OCI-LY1 (cell line): ENCODE measurements at regions not wholly inside any gene's neighbourhood (a gene's known extent, or its start where the extent isn't known, plus 50 kb on each side); places are given as distances from the start of the nearest gene placed in this dataset.
"Not testable (repeated sequence)": the region's sequence is repeated elsewhere in the genome, so short reads cannot be mapped to it uniquely, and the experiment has no call there.

ENCODE experiments used
- H2AFZ ChIP-seq: fragments of 200-600 bp; sonication (generic), shearing (Covaris generic); 2 replicates; pipeline ENCODE4 v1.6.0; 2014; ENCODE audit warnings: antibody characterized with exemption, mild to moderate bottlenecking, low read length
- H3F3A ChIP-seq: fragments of 200-600 bp; sonication (generic), shearing (Covaris generic); 2 replicates; pipeline ENCODE4 v1.6.0; 2014; ENCODE audit warnings: mild to moderate bottlenecking, antibody characterized with exemption, low read length, moderate library complexity; ENCODE audit not compliant: insufficient read depth
- H3K27ac ChIP-seq: fragments of 200-600 bp; sonication (generic); 2 replicates; pipeline ENCODE4 v1.5.1; 2014; ENCODE audit warnings: low read length, mixed run types, mild to moderate bottlenecking, low read depth; ENCODE audit not compliant: poor library complexity, severe bottlenecking
- H3K27me3 ChIP-seq: fragments of 200-600 bp; sonication (generic); 2 replicates; pipeline ENCODE4 v1.6.0; 2014; ENCODE audit warnings: antibody characterized with exemption, mild to moderate bottlenecking, low read length, moderate library complexity; ENCODE audit not compliant: insufficient read depth
- H3K36me3 ChIP-seq: fragments of 200-600 bp; sonication (generic); 2 replicates; pipeline ENCODE4 v1.6.1; 2014; ENCODE audit warnings: mild to moderate bottlenecking, antibody characterized with exemption, low read length, moderate library complexity, mixed read lengths; ENCODE audit not compliant: insufficient read depth
- H3K4me1 ChIP-seq: fragments of 200-600 bp; sonication (generic); 2 replicates; pipeline ENCODE4 v1.5.1; 2014; ENCODE audit warnings: mild to moderate bottlenecking, low read length, moderate library complexity; ENCODE audit not compliant: insufficient read depth, severe bottlenecking
- H3K4me2 ChIP-seq: fragments of 200-600 bp; sonication (generic), shearing (Covaris generic); 2 replicates; pipeline ENCODE4 v1.6.1; 2014; ENCODE audit warnings: low read length
- H3K4me3 ChIP-seq: fragments of 200-600 bp; sonication (generic); 2 replicates; pipeline ENCODE4 v1.5.1; 2014; ENCODE audit warnings: low read length, low read depth, mild to moderate bottlenecking, mixed read lengths; ENCODE audit not compliant: poor library complexity, severe bottlenecking
- H3K79me2 ChIP-seq: fragments of 200-600 bp; shearing (Covaris generic); 2 replicates; pipeline ENCODE4 v1.6.1; 2016; ENCODE audit warnings: mixed run types, low read length, mixed read lengths; ENCODE audit not compliant: insufficient read depth
- H3K9ac ChIP-seq: fragments of 200-600 bp; sonication (generic), shearing (Covaris generic); 2 replicates; pipeline ENCODE4 v1.6.1; 2014; ENCODE audit warnings: mild to moderate bottlenecking, low read length, mixed read lengths
- H3K9me2 ChIP-seq: fragments of 200-600 bp; sonication (generic), shearing (Covaris generic); 2 replicates; pipeline ENCODE4 v1.6.1; 2014; ENCODE audit warnings: low read depth, mild to moderate bottlenecking, low read length, mixed read lengths
- H3K9me3 ChIP-seq: fragments of 200-600 bp; shearing (Covaris generic); 2 replicates; pipeline ENCODE4 v1.6.1; 2014; ENCODE audit warnings: low read length, mixed read lengths
- H4K20me1 ChIP-seq: fragments of 200-600 bp; sonication (generic), shearing (Covaris generic); 2 replicates; pipeline ENCODE4 v1.6.0; 2016; ENCODE audit warnings: mild to moderate bottlenecking, low read length; ENCODE audit not compliant: insufficient read depth
- CTCF ChIP-seq: fragments of 200-600 bp; sonication (generic), shearing (Covaris generic); IDR thresholded peaks from 2 replicates; pipeline ENCODE4 v1.5.1; 2017; ENCODE audit warnings: mild to moderate bottlenecking, antibody characterized with exemption, low read length, moderate library complexity, mixed read lengths
- EZH2 ChIP-seq: fragments of 200-600 bp; sonication (generic), shearing (Covaris generic); IDR thresholded peaks from 2 replicates; pipeline ENCODE4 v1.8.0; 2017; ENCODE audit warnings: borderline replicate concordance, mixed run types, mild to moderate bottlenecking, antibody characterized with exemption, low read length, moderate library complexity, mixed read lengths

DNA sequence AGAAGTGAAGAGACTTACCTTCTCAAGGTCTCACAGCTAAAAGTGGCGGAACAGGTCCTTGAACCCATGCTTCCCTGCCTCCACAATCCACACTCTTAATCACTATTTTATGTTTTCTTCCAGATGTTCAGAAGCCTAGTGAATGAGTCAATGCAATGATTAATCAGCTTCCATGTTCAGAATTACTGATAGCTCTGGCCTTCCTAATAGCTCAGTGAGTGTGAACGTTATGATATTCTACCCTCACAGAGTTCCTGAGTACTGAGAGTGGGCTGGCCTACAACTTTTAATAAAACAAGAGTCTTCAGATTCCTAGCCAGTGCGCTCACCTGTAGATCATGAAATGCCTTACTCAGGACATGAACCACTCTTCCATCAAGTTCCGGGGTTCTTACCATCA lies 443.0 kb upstream of the ADAMTS9 start:
- Histone ChIP-seq H3K9me3 (no peaks in the 10 kb centered on the region), H3K4me2 (no peak overlapping the region), H3K9ac (no peak overlapping the region), H3K79me2 (no peaks in the 10 kb centered on the region), H3K4me1 (no peaks in the 10 kb centered on the region), H2AFZ (no peak overlapping the region), H3K4me3 (no peak overlapping the region), H3K9me2 (no peaks in the 10 kb centered on the region), H3K36me3 (no peaks in the 10 kb centered on the region), H3K27me3 (no peaks in the 10 kb centered on the region), H3K27ac (no peak overlapping the region), H4K20me1 (no peaks in the 10 kb centered on the region), H3F3A (no peaks in the 10 kb centered on the region)
- TF ChIP-seq CTCF (no peak), EZH2 (no peak)

GRCh38 chr3:65128346-65128745 lies 440.5 kb upstream of the ADAMTS9 start:
- Histone ChIP-seq H3K36me3 (no peaks in the 10 kb centered on the region), H3K79me2 (no peaks in the 10 kb centered on the region), H3K4me1 (no peaks in the 10 kb centered on the region), H3K4me2 (no peak overlapping the region), H3K9me2 (no peaks in the 10 kb centered on the region), H3K27ac (no peak overlapping the region), H3K4me3 (no peak overlapping the region), H3K27me3 (no peaks in the 10 kb centered on the region), H3F3A (no peaks in the 10 kb centered on the region), H3K9me3 (no peaks in the 10 kb centered on the region), H4K20me1 (no peaks in the 10 kb centered on the region), H2AFZ (no peak overlapping the region), H3K9ac (no peak overlapping the region)
- TF ChIP-seq CTCF (no peak), EZH2 (no peak)

DNA sequence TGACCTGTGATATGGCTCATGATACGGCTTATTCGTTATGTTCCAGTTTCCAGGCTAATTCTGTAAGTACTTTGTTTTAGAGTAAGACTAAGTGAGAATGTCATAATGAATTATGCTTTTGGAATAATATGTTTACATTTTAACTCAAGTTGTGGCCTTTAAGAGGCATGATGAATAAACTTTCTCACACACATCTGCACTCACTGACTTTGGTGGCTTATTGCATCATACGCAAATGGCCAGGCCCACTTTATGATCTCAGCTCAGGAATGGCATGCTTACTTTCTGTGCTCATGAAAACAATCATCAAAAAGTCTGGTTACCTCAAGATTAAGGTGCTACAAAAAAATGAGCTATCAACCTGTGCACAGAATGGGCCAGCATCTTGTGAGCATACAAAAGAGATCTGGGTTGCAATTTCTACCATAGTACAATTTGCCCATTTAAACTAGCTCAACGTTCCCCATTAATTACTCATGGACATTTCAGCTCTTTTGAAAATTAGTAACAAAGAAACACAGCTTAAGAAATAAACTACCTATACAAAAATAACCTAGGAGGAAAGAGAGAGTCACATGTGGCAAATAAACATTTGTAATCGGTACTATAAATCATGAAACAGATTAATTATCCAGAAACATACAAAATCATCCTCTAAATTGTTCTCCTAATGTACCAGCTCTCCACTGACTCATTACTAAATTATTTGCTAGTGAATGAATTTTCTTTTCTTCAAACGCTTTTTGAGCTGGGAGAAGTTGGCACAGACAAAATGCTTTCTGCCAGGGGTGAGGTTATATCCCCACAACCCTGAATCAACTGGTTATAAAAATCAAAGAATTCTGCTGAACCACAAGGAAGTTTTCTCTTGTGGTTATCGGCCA lies 439.0 kb upstream of the ADAMTS9 start:
- Histone ChIP-seq H4K20me1 (no peaks in the 10 kb centered on the region), H3F3A (no peaks in the 10 kb centered on the region), H3K27ac (no peak overlapping the region), H3K4me1 (no peaks in the 10 kb centered on the region), H3K4me2 (no peak overlapping the region), H2AFZ (no peak overlapping the region), H3K9me3 (no peaks in the 10 kb centered on the region), H3K79me2 (no peaks in the 10 kb centered on the region), H3K4me3 (no peak overlapping the region), H3K9me2 (no peaks in the 10 kb centered on the region), H3K36me3 (no peaks in the 10 kb centered on the region), H3K27me3 (no peaks in the 10 kb centered on the region), H3K9ac (no peak overlapping the region)
- TF ChIP-seq EZH2, result no peak
- TF ChIP-seq CTCF, result no peak

GRCh38 chr3:65120156-65120555 lies 432.4 kb upstream of the ADAMTS9 start:
- H3K27me3 ChIP-seq, H3K27ac ChIP-seq, H3K9me2 ChIP-seq, H3K9me3 ChIP-seq, H3K36me3 ChIP-seq, H3K9ac ChIP-seq, H4K20me1 ChIP-seq, H2AFZ ChIP-seq, H3F3A ChIP-seq, H3K79me2 ChIP-seq, H3K4me3 ChIP-seq, H3K4me1 ChIP-seq, H3K4me2 ChIP-seq: not testable (repeated sequence)
